IMR-90 (cell line): ENCODE measurements at regions not wholly inside any gene's neighbourhood (a gene's known extent, or its start where the extent isn't known, plus 50 kb on each side); places are given as distances from the start of the nearest gene placed in this dataset.

Experiments used
- ATAC-seq: fragments of 200-7000 bp; cut with Tn5 transposase; 2 replicates; pipeline ENCODE4 v1.9.1; 2020; ENCODE audit warnings: low read depth, mild to moderate bottlenecking, moderate library complexity
- BruUV-seq: library from RNA; stranded (reverse); fragments of 400-500 nt; replicated peaks from 2 replicates; lab custom pipeline; 2021; lab: Mats Ljungman, UMichigan
- CTCF ChIA-PET: fragments of 300-600 bp; formaldehyde crosslinking; extraction: SDS; loops from one replicate; lab custom pipeline; 2021; ENCODE audit warnings: antibody characterized with exemption; lab: Yijun Ruan, JAX
- POLR2A ChIA-PET: fragments of 300-600 bp; sonication (Branson Sonifier 250); formaldehyde crosslinking; loops from one replicate; lab custom pipeline; 2022; ENCODE audit warnings: antibody characterized with exemption; ENCODE audit not compliant: unreplicated experiment; lab: Charles Lee
- DNase-seq: peaks from one replicate; pipeline ENCODE4 v3.0.0; 2013
- H2AFZ ChIP-seq: replicated peaks from 2 replicates; pipeline ENCODE3; 2013; ENCODE audit warnings: low read length, mild to moderate bottlenecking; ENCODE audit not compliant: poor library complexity
- H2AK5ac ChIP-seq: 2 replicates; pipeline ENCODE4 v1.6.1; 2013; ENCODE audit warnings: low read depth, low read length, inconsistent platforms
- H2AK9ac ChIP-seq: replicated peaks from 2 replicates; pipeline ENCODE3; 2013; ENCODE audit warnings: mild to moderate bottlenecking, low read depth, low read length, moderate library complexity; ENCODE audit not compliant: poor library complexity
- H2BK120ac ChIP-seq: 2 replicates; pipeline ENCODE4 v1.6.1; 2013; ENCODE audit warnings: low read depth, low read length, inconsistent platforms
- H2BK15ac ChIP-seq: 3 replicates; pipeline ENCODE4 v1.6.1; 2013; ENCODE audit warnings: low read depth, low read length, inconsistent platforms
- H2BK20ac ChIP-seq: 2 replicates; pipeline ENCODE4 v1.6.1; 2013; ENCODE audit warnings: low read depth, mild to moderate bottlenecking, inconsistent platforms, low read length, moderate library complexity
- H2BK5ac ChIP-seq: 2 replicates; pipeline ENCODE4 v1.6.1; 2013; ENCODE audit warnings: mild to moderate bottlenecking, low read depth, low read length, inconsistent platforms; ENCODE audit not compliant: poor library complexity, severe bottlenecking
- H3K14ac ChIP-seq: replicated peaks from 2 replicates; pipeline ENCODE4 v1.6.1; 2013; ENCODE audit warnings: low read depth, low read length, inconsistent platforms
- H3K18ac ChIP-seq: 2 replicates; pipeline ENCODE4 v1.6.1; 2013; ENCODE audit warnings: low read depth, low read length, control low read depth
- H3K23ac ChIP-seq: 2 replicates; pipeline ENCODE4 v1.6.1; 2013; ENCODE audit warnings: low read depth, low read length, inconsistent platforms
- H3K27ac ChIP-seq: 2 replicates; pipeline ENCODE4 v1.5.1; 2013; ENCODE audit warnings: mild to moderate bottlenecking, control low read depth, low read length; ENCODE audit not compliant: insufficient read depth
- H3K27me3 ChIP-seq: 2 replicates; pipeline ENCODE4 v1.6.1; 2013; ENCODE audit warnings: low read length; ENCODE audit not compliant: control insufficient read depth, insufficient read depth
- H3K36me3 ChIP-seq: 2 replicates; pipeline ENCODE4 v1.6.1; 2013; ENCODE audit warnings: low read length, mixed read lengths; ENCODE audit not compliant: control insufficient read depth, insufficient read depth
- H3K4ac ChIP-seq: 2 replicates; pipeline ENCODE4 v1.6.1; 2013; ENCODE audit warnings: low read depth, low read length, inconsistent platforms
- H3K4me1 ChIP-seq: 2 replicates; pipeline ENCODE4 v1.6.1; 2013; ENCODE audit warnings: low read length, mixed read lengths; ENCODE audit not compliant: control insufficient read depth, insufficient read depth
- H3K4me2 ChIP-seq: 2 replicates; pipeline ENCODE4 v1.6.1; 2013; ENCODE audit warnings: low read depth, mild to moderate bottlenecking, control low read depth, low read length, moderate library complexity
- H3K4me3 ChIP-seq: 2 replicates; pipeline ENCODE4 v1.5.1; 2013; ENCODE audit warnings: low read depth, mild to moderate bottlenecking, control low read depth, low read length, moderate library complexity; ENCODE audit not compliant: insufficient read depth
- H3K56ac ChIP-seq: 2 replicates; pipeline ENCODE4 v1.6.1; 2013; ENCODE audit warnings: low read length, inconsistent platforms; ENCODE audit not compliant: insufficient read depth; ENCODE audit errors: extremely low read depth
- H3K79me1 ChIP-seq, 2 experiments: 2 replicates each; pipeline ENCODE4 v1.6.1; 2013; ENCODE audit warnings: low read length in 2 of 2, inconsistent platforms in 1 of 2, low read depth in 1 of 2
- H3K9ac ChIP-seq: 2 replicates; pipeline ENCODE4 v1.6.1; 2013; ENCODE audit warnings: low read depth, low read length, control low read depth
- H3K9me1 ChIP-seq: 2 replicates; pipeline ENCODE4 v1.6.1; 2013; ENCODE audit warnings: low read length, inconsistent platforms; ENCODE audit not compliant: insufficient read depth
- H3K9me3 ChIP-seq: 2 replicates; pipeline ENCODE4 v1.6.1; 2013; ENCODE audit warnings: low read length; ENCODE audit not compliant: control insufficient read depth, insufficient read depth
- H4K20me1 ChIP-seq: 2 replicates; pipeline ENCODE4 v1.6.1; 2013; ENCODE audit warnings: low read length, inconsistent platforms; ENCODE audit not compliant: insufficient read depth
- H4K5ac ChIP-seq: 2 replicates; pipeline ENCODE4 v1.6.1; 2013; ENCODE audit warnings: mild to moderate bottlenecking, low read depth, low read length, control low read depth
- H4K8ac ChIP-seq, 2 experiments: 2 replicates each; pipeline ENCODE4 v1.6.1; 2013; ENCODE audit warnings: low read depth in 2 of 2, low read length in 2 of 2, control low read depth in 1 of 2, inconsistent platforms in 1 of 2
- H4K91ac ChIP-seq: 2 replicates; pipeline ENCODE4 v1.6.1; 2013; ENCODE audit warnings: low read depth, low read length, inconsistent platforms; ENCODE audit not compliant: insufficient read depth
- CEBPB ChIP-seq: IDR thresholded peaks from 2 replicates; pipeline ENCODE4 v1.6.1; 2012; ENCODE audit warnings: low read depth, low read length, improper control_type of control experiment
- CTCF ChIP-seq: conservative IDR thresholded peaks from 2 replicates; pipeline ENCODE4 v1.5.1; 2012; ENCODE audit warnings: mild to moderate bottlenecking, low read depth, low read length, improper control_type of control experiment
- ELK1 ChIP-seq: fragments of 150-350 bp; IDR thresholded peaks from 2 replicates; pipeline ENCODE4 v1.6.1; 2016; ENCODE audit warnings: low read depth, mild to moderate bottlenecking, low read length, moderate library complexity, borderline replicate concordance
- FOS ChIP-seq: fragments of 150-350 bp; IDR thresholded peaks from 2 replicates; pipeline ENCODE4 v1.6.1; 2016; ENCODE audit warnings: low read depth, low read length
- MAFK ChIP-seq: IDR thresholded peaks from 2 replicates; pipeline ENCODE4 v1.6.1; 2012; ENCODE audit warnings: low read depth, low read length, improper control_type of control experiment
- MAZ ChIP-seq: IDR thresholded peaks from 2 replicates; pipeline ENCODE4 v1.6.1; 2012; ENCODE audit warnings: low read depth, mild to moderate bottlenecking, low read length, improper control_type of control experiment, moderate library complexity, borderline replicate concordance
- MXI1 ChIP-seq: IDR thresholded peaks from 2 replicates; pipeline ENCODE4 v1.6.1; 2012; ENCODE audit warnings: low read depth, mild to moderate bottlenecking, low read length, moderate library complexity, borderline replicate concordance
- RAD21 ChIP-seq: IDR thresholded peaks from 2 replicates; pipeline ENCODE4 v1.6.1; 2012; ENCODE audit warnings: low read length, improper control_type of control experiment
- RCOR1 ChIP-seq: IDR thresholded peaks from 2 replicates; pipeline ENCODE4 v1.6.1; 2012; ENCODE audit warnings: mild to moderate bottlenecking, low read length, improper control_type of control experiment; ENCODE audit not compliant: insufficient replicate concordance
- RFX5 ChIP-seq: IDR thresholded peaks from 2 replicates; pipeline ENCODE4 v1.8.0; 2012; ENCODE audit warnings: low read depth, mild to moderate bottlenecking, low read length, moderate library complexity
- USF2 ChIP-seq: fragments of 150-350 bp; IDR thresholded peaks from 2 replicates; pipeline ENCODE4 v1.6.1; 2017; ENCODE audit warnings: mild to moderate bottlenecking, antibody characterized with exemption, low read length, low read depth
- WGBS, 2 experiments: methylation state at CpG; one replicate each; pipeline versions ENCODE4 v1.1.5 to v1.1.7; 2013; ENCODE audit warnings: missing lambda C conversion rate in 2 of 2; ENCODE audit not compliant: insufficient read length in 1 of 2; ENCODE audit errors: extremely low coverage in 2 of 2; 5-methylcytosine and 5-hydroxymethylcytosine counted together
- dilution Hi-C: fragments of 300-500 bp; cut with HindIII; formaldehyde crosslinking; loops from one replicate; pipeline ENCODE4 v1.14.3; 2018; ENCODE audit warnings: low sequenced_read_pairs; ENCODE audit not compliant: unreplicated experiment
- in situ Hi-C: fragments of 300-500 bp; cut with MboI; formaldehyde crosslinking; loops from 3 replicates; pipeline ENCODE4 v1.14.3; 2019; ENCODE audit warnings: low sequenced_read_pairs, inconsistent platforms, mixed read lengths
- intact Hi-C: fragments of 100-400 bp; cut with micrococcal nuclease; formaldehyde crosslinking; loops from 2 replicates; pipeline ENCODE4 v1.10.0; 2022

DNA sequence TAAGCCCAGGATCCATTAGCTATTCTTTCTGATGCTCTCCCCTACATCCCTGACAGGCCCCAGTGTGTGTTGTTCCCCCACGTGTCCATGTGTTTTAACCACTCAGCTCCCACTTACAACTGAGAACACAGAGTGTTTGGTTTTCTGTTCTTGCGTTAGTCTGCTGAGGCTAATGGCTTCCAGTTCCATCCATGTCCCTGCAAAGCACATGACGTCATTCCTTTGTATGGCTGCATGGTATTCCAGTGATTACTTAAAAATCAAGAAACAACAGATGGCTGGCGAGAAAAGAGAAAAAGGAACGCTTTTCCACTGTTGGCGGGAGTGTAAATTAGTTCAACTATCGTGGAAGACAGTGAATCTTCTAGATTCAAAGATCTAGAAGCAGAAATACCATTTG, 556.0 kb downstream of the PTPRC start:
- no peak overlapping the region for H3K4me3 ChIP-seq
- ChIA-PET CTCF (no interaction called here), POLR2A (interaction anchor here (0.6 kb wide), 1 partner anchor 162 kb away, joined by 5 read pairs; no protein-coding TSS in a partner anchor)
- H3K27ac ChIP-seq, result no peak overlapping the region
- H3K9me3 ChIP-seq, result no peaks in the 10 kb centered on the region; the same call in 1 of the 2 replicates
- H3K4me2 ChIP-seq, result no peak overlapping the region
- intact Hi-C loops (no loop called here), in situ Hi-C loops (no loop called here), dilution Hi-C loops (no loop called here)
- no peak overlapping the region for H2AFZ ChIP-seq
- H3K4me1 ChIP-seq, result no peaks in the 10 kb centered on the region
- no peak overlapping the region for H2BK20ac ChIP-seq
- H2BK15ac ChIP-seq, result no peak overlapping the region
- no peak overlapping the region for H3K23ac ChIP-seq
- no peak overlapping the region for H3K4ac ChIP-seq
- no peaks in the 10 kb centered on the region for H3K27me3 ChIP-seq
- H2AK5ac ChIP-seq, result no peak overlapping the region
- no peak overlapping the region for H2AK9ac ChIP-seq
- ATAC-seq (no peak), DNase-seq (no peak)
- no peaks in the 10 kb centered on the region for H3K36me3 ChIP-seq
- H3K56ac ChIP-seq, result no peak overlapping the region
- H3K18ac ChIP-seq, result no peak overlapping the region
- no peaks in the 10 kb centered on the region for H4K20me1 ChIP-seq
- H4K5ac ChIP-seq, result no peak overlapping the region
- H2BK5ac ChIP-seq, result no peak overlapping the region
- no peak overlapping the region for H4K8ac ChIP-seq
- H4K91ac ChIP-seq, result no peak overlapping the region
- WGBS, 2 experiments, result no CpG with 5 or more reads among the region's 7 CpGs
- H3K14ac ChIP-seq, result no peak overlapping the region
- TF ChIP-seq ELK1 (no peak), RAD21 (no peak), CEBPB (no peak), USF2 (no peak), MAFK (no peak), RFX5 (no peak), RCOR1 (no peak), MAZ (no peak), CTCF (no peak), MXI1 (no peak), FOS (no peak)
- H2BK120ac ChIP-seq, result no peak overlapping the region
- no TSS peak for BruUV-seq
- no peak overlapping the region for H3K9ac ChIP-seq
- no peaks in the 10 kb centered on the region for H3K79me1 ChIP-seq
- H3K9me1 ChIP-seq, result no peaks in the 10 kb centered on the region
